Ovary (tissue), 1 donor: ENCODE measurements at regions not wholly inside any gene's neighbourhood (a gene's known extent, or its start where the extent isn't known, plus 50 kb on each side); places are given as distances from the start of the nearest gene placed in this dataset.

Source experiments
- EP300 ChIP-seq: sonication (generic); formaldehyde crosslinking; IDR thresholded peaks from one replicate; pipeline ENCODE4 v1.6.1; 2017; ENCODE audit warnings: antibody characterized with exemption
- POLR2A ChIP-seq: fragments of 450-650 bp; IDR thresholded peaks from one replicate; pipeline ENCODE4 v1.6.1; 2017; ENCODE audit warnings: antibody characterized with exemption, mild to moderate bottlenecking, moderate library complexity

DNA sequence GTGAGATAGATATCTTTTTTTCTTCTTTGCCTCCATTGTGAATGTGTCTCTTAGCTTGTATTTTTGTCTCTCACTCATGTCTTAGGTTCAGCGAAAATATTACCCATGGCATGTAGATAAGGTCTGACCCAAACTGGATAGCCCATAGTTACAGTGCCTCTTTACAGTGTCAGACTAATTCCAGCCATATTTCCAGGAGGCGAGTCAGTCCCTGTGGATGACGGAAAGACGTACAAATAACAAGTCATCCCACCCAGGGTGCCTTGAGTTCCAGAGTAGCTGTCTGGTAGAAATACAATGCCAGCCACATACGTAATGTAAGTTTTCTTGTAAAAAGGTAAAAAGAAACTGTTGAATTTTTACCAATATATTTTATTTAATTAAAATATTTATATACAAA is 157.3 kb downstream of the ZNF281 start:
- TF ChIP-seq EP300 (no peak), POLR2A (no peak)
